H9 (cell line): ENCODE measurements at regions not wholly inside any gene's neighbourhood (a gene's known extent, or its start where the extent isn't known, plus 50 kb on each side); places are given as distances from the start of the nearest gene placed in this dataset.

Experiments
- DNase-seq: peaks from one replicate; pipeline ENCODE4 v3.0.0-alpha.2; 2017
- H2AFZ ChIP-seq: one replicate; pipeline ENCODE4 v1.6.1; 2013; ENCODE audit warnings: mild to moderate bottlenecking, low read length, control low read depth, moderate library complexity
- H2AK5ac ChIP-seq: 2 replicates; pipeline ENCODE4 v1.6.1; 2013; ENCODE audit warnings: low read length, control low read depth, mixed read lengths; ENCODE audit not compliant: insufficient read length
- H2BK120ac ChIP-seq: one replicate; pipeline ENCODE4 v1.6.1; 2013; ENCODE audit warnings: low read depth, mild to moderate bottlenecking, low read length, control low read depth, inconsistent platforms; ENCODE audit not compliant: poor library complexity, severe bottlenecking
- H2BK12ac ChIP-seq: 2 replicates; pipeline ENCODE4 v1.6.1; 2013; ENCODE audit warnings: low read length, control low read depth, mixed read lengths, low read depth; ENCODE audit not compliant: insufficient read length
- H2BK15ac ChIP-seq: 2 replicates; pipeline ENCODE4 v1.6.1; 2013; ENCODE audit warnings: low read depth, low read length, control low read depth
- H2BK20ac ChIP-seq: one replicate; pipeline ENCODE4 v1.6.1; 2013; ENCODE audit warnings: low read depth, mild to moderate bottlenecking, low read length, control low read depth, inconsistent platforms; ENCODE audit not compliant: poor library complexity, severe bottlenecking
- H2BK5ac ChIP-seq: 2 replicates; pipeline ENCODE4 v1.6.1; 2013; ENCODE audit warnings: low read length, control low read depth, mixed read lengths; ENCODE audit not compliant: insufficient read length
- H3K14ac ChIP-seq: 2 replicates; pipeline ENCODE4 v1.6.1; 2013; ENCODE audit warnings: low read length, control low read depth; ENCODE audit not compliant: insufficient read depth
- H3K18ac ChIP-seq: 2 replicates; pipeline ENCODE4 v1.6.1; 2013; ENCODE audit warnings: low read depth, mild to moderate bottlenecking, mixed read lengths, low read length, control low read depth; ENCODE audit not compliant: insufficient read length
- H3K23ac ChIP-seq: 2 replicates; pipeline ENCODE4 v1.6.1; 2013; ENCODE audit warnings: low read length, control low read depth, mixed read lengths, low read depth; ENCODE audit not compliant: insufficient read length
- H3K23me2 ChIP-seq: 2 replicates; pipeline ENCODE4 v1.6.1; 2013; ENCODE audit warnings: low read depth, mild to moderate bottlenecking, mixed read lengths, low read length, control low read depth; ENCODE audit not compliant: insufficient read length, poor library complexity, severe bottlenecking
- H3K27ac ChIP-seq: 2 replicates; pipeline ENCODE4 v1.5.1; 2013; ENCODE audit warnings: low read length, control low read depth, mixed read lengths, low read depth; ENCODE audit not compliant: insufficient read length
- H3K27me3 ChIP-seq: 2 replicates; pipeline ENCODE4 v1.6.1; 2013; ENCODE audit warnings: low read length, control low read depth, inconsistent platforms; ENCODE audit not compliant: insufficient read depth
- H3K4ac ChIP-seq: 2 replicates; pipeline ENCODE4 v1.6.1; 2013; ENCODE audit warnings: low read depth, mild to moderate bottlenecking, control low read depth, inconsistent platforms, low read length, moderate library complexity
- H3K4me1 ChIP-seq: 2 replicates; pipeline ENCODE4 v1.6.1; 2013; ENCODE audit warnings: low read length, control low read depth, inconsistent platforms; ENCODE audit not compliant: insufficient read depth
- H3K4me2 ChIP-seq: 2 replicates; pipeline ENCODE4 v1.6.1; 2013; ENCODE audit warnings: low read length, control low read depth, mixed read lengths; ENCODE audit not compliant: insufficient read length, insufficient read depth
- H3K56ac ChIP-seq: 2 replicates; pipeline ENCODE4 v1.6.1; 2013; ENCODE audit warnings: low read depth, mild to moderate bottlenecking, mixed read lengths, low read length, control low read depth; ENCODE audit not compliant: insufficient read length
- H3K79me1 ChIP-seq: 2 replicates; pipeline ENCODE4 v1.6.1; 2013; ENCODE audit warnings: low read depth, mild to moderate bottlenecking, moderate library complexity, low read length, control low read depth, inconsistent platforms; ENCODE audit not compliant: insufficient read depth, poor library complexity, severe bottlenecking
- H3K79me2 ChIP-seq: 2 replicates; pipeline ENCODE4 v1.6.1; 2013; ENCODE audit warnings: low read length, control low read depth, inconsistent platforms; ENCODE audit not compliant: insufficient read depth
- H3K9ac ChIP-seq: 2 replicates; pipeline ENCODE4 v1.6.1; 2013; ENCODE audit warnings: low read length, control low read depth, mixed read lengths; ENCODE audit not compliant: insufficient read length; ENCODE audit errors: extremely low read depth
- H3K9me3 ChIP-seq: one replicate; pipeline ENCODE4 v1.6.1; 2013; ENCODE audit warnings: low read depth, low read length, inconsistent platforms; ENCODE audit not compliant: control insufficient read depth
- H3T11ph ChIP-seq: one replicate; pipeline ENCODE4 v1.6.1; 2013; ENCODE audit warnings: mild to moderate bottlenecking, low read length, control low read depth, inconsistent platforms
- H4K20me1 ChIP-seq: one replicate; pipeline ENCODE4 v1.6.1; 2013; ENCODE audit not compliant: control insufficient read depth, insufficient read length, insufficient read depth
- H4K5ac ChIP-seq: 2 replicates; pipeline ENCODE4 v1.6.1; 2013; ENCODE audit warnings: low read depth, mild to moderate bottlenecking, mixed read lengths, low read length, control low read depth; ENCODE audit not compliant: insufficient read length
- H4K8ac ChIP-seq: replicated peaks from 2 replicates; pipeline ENCODE4 v1.6.1; 2013; ENCODE audit warnings: low read length, control low read depth, mixed read lengths, low read depth; ENCODE audit not compliant: insufficient read length
- H4K91ac ChIP-seq: 2 replicates; pipeline ENCODE4 v1.6.1; 2013; ENCODE audit warnings: low read depth, mild to moderate bottlenecking, moderate library complexity, mixed read lengths, low read length, control low read depth; ENCODE audit not compliant: insufficient read length
- H3K27ac Mint-ChIP-seq, 3 experiments: 2 replicates in 2 of 3; 3 replicates in 1 of 3; pipeline ENCODE4 v1.8.0; 2020 to 2021; ENCODE audit warnings: mixed read lengths in 3 of 3, mild to moderate bottlenecking in 1 of 3, moderate library complexity in 1 of 3
- H3K27me3 Mint-ChIP-seq: 2 replicates; pipeline ENCODE4 v1.8.0; 2021; ENCODE audit warnings: low read depth, mild to moderate bottlenecking, moderate library complexity, mixed read lengths
- H3K36me3 Mint-ChIP-seq, 3 experiments: 2 replicates in 2 of 3; 3 replicates in 1 of 3; pipeline ENCODE4 v1.8.0; 2020 to 2021; ENCODE audit warnings: low read depth in 3 of 3, mixed read lengths in 3 of 3; ENCODE audit not compliant: insufficient read depth in 1 of 3
- H3K4me1 Mint-ChIP-seq, 2 experiments: 2 replicates each; pipeline ENCODE4 v1.8.0; 2020; ENCODE audit warnings: mixed read lengths in 2 of 2
- H3K4me3 Mint-ChIP-seq, 2 experiments: 2 replicates in 1 of 2; 3 replicates in 1 of 2; pipeline ENCODE4 v1.8.0; 2020 to 2021; ENCODE audit warnings: mild to moderate bottlenecking in 2 of 2, mixed read lengths in 2 of 2, moderate library complexity in 1 of 2
- H3K9me3 Mint-ChIP-seq, 2 experiments: 2 replicates in 1 of 2; 3 replicates in 1 of 2; pipeline ENCODE4 v1.8.0; 2020; ENCODE audit warnings: mild to moderate bottlenecking in 2 of 2, mixed read lengths in 2 of 2, moderate library complexity in 1 of 2
- WGBS: extraction: QIAGEN DNeasy Blood & Tissue Kit; methylation state at CpG from one replicate; pipeline ENCODE4 v1.1.7; 2013; ENCODE audit warnings: missing lambda C conversion rate, low lambda C conversion rate, mixed read lengths; ENCODE audit not compliant: insufficient read length; ENCODE audit errors: extremely low coverage; 5-methylcytosine and 5-hydroxymethylcytosine counted together
- TF ChIP-seq, protein P1 (sequence below): fragments of 200-600 bp; sonication (generic); conservative IDR thresholded peaks from 3 replicates; pipeline ENCODE4 v1.8.0; 2021; ENCODE audit warnings: antibody characterized with exemption, mild to moderate bottlenecking

DNA sequence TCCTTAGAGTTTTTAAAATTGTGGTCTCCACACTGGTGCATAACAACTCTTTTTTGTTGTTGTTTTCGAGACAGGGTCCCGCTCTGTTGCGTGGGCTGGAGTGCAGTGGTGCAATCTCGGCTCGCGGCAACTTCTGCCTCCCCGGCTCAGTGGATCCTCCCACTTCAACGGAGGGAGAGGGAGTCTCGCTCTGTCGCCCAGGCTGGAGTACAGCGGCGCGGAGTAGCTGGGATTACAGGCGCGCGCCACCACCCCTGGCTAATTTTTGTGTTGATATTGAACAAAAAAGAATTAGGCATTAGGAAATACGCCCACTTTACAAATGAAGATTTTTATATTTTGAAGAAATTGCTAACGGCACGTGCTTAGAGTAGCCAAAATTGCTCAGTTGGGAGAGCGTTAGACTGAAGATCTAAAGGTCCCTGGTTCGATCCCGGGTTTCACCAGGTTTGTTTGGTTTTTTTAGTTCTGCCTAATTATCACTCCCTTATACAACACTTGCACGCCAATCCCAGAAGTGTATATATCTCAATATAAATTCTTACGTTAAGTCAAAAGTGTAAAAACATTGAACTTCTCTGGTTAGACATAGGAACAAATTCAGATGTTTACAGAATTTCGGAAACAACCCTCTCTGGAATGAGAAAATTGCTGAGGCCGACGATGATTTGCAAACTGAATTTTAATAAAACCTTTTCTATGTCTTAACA lies 159.6 kb downstream of the TRIM27 start:
- H2AK5ac ChIP-seq: no peak overlapping the region
- H2BK15ac ChIP-seq: no peak overlapping the region
- DNase-seq: no peak
- H3K79me2 ChIP-seq: no peaks in the 10 kb centered on the region
- no peaks in the 10 kb centered on the region for H3K9me3 ChIP-seq
- H3K4me1 ChIP-seq: no peaks in the 10 kb centered on the region; the same call in 1 of the 2 replicates
- no peak overlapping the region for H4K91ac ChIP-seq
- Mint-ChIP-seq H3K4me3 (peak overlapping the region; percentile 57 to 74), H3K4me1 (peaks cover 40 to 42% of the 10 kb centered on the region in 2 experiments), H3K27me3 (peaks cover 94% of the 10 kb centered on the region), H3K27ac (no peak overlapping the region), H3K36me3 (no peaks in the 10 kb centered on the region), H3K9me3 (peaks cover 0 to 10% of the 10 kb centered on the region in 2 experiments; a peak in 2 of 5 replicates)
- no peak overlapping the region for H3K14ac ChIP-seq
- no peak overlapping the region for H2BK12ac ChIP-seq
- H4K20me1 ChIP-seq: no peaks in the 10 kb centered on the region
- no peak overlapping the region for H2BK20ac ChIP-seq
- peak overlapping the region; percentile 83 for H3K4me2 ChIP-seq
- H3K79me1 ChIP-seq: no peaks in the 10 kb centered on the region
- H4K8ac ChIP-seq: no peak overlapping the region
- peaks cover 56% of the 10 kb centered on the region for H3K27me3 ChIP-seq
- no peak overlapping the region for H2BK5ac ChIP-seq
- H3T11ph ChIP-seq: no peak overlapping the region
- no peak overlapping the region for H3K9ac ChIP-seq
- no CpG with 5 or more reads among the region's 27 CpGs for WGBS
- H2BK120ac ChIP-seq: no peak overlapping the region
- H3K4ac ChIP-seq: no peak overlapping the region
- no peak overlapping the region for H3K18ac ChIP-seq
- TF ChIP-seq, protein P1, sequence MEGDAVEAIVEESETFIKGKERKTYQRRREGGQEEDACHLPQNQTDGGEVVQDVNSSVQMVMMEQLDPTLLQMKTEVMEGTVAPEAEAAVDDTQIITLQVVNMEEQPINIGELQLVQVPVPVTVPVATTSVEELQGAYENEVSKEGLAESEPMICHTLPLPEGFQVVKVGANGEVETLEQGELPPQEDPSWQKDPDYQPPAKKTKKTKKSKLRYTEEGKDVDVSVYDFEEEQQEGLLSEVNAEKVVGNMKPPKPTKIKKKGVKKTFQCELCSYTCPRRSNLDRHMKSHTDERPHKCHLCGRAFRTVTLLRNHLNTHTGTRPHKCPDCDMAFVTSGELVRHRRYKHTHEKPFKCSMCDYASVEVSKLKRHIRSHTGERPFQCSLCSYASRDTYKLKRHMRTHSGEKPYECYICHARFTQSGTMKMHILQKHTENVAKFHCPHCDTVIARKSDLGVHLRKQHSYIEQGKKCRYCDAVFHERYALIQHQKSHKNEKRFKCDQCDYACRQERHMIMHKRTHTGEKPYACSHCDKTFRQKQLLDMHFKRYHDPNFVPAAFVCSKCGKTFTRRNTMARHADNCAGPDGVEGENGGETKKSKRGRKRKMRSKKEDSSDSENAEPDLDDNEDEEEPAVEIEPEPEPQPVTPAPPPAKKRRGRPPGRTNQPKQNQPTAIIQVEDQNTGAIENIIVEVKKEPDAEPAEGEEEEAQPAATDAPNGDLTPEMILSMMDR: no peak
- no peak overlapping the region for H3K56ac ChIP-seq
- no peak overlapping the region for H4K5ac ChIP-seq
- no peak overlapping the region for H3K23ac ChIP-seq
- no peaks in the 10 kb centered on the region for H3K23me2 ChIP-seq
- H3K27ac ChIP-seq: no peak overlapping the region
- H2AFZ ChIP-seq: no peak overlapping the region
